ENCODE measurements at regions not wholly inside any gene's neighbourhood (a gene's known extent, or its start where the extent isn't known, plus 50 kb on each side); places are given as distances from the start of the nearest gene placed in this dataset.
"Not testable (repeated sequence)": the region's sequence is repeated elsewhere in the genome, so short reads cannot be mapped to it uniquely, and the experiment has no call there.

GRCh38 chr12:38427442-38427841 lies 110.9 kb downstream of the ALG10B start:
- TF ChIP-seq, protein P1, sequence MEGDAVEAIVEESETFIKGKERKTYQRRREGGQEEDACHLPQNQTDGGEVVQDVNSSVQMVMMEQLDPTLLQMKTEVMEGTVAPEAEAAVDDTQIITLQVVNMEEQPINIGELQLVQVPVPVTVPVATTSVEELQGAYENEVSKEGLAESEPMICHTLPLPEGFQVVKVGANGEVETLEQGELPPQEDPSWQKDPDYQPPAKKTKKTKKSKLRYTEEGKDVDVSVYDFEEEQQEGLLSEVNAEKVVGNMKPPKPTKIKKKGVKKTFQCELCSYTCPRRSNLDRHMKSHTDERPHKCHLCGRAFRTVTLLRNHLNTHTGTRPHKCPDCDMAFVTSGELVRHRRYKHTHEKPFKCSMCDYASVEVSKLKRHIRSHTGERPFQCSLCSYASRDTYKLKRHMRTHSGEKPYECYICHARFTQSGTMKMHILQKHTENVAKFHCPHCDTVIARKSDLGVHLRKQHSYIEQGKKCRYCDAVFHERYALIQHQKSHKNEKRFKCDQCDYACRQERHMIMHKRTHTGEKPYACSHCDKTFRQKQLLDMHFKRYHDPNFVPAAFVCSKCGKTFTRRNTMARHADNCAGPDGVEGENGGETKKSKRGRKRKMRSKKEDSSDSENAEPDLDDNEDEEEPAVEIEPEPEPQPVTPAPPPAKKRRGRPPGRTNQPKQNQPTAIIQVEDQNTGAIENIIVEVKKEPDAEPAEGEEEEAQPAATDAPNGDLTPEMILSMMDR (IDR thresholded peaks at IDR 0.05; ENCODE audit: borderline replicate concordance, insufficient read depth, low read depth, low read length): no peak
- no peak overlapping the region for H3K4me3 ChIP-seq (ENCODE audit: low read depth, low read length)

DNA sequence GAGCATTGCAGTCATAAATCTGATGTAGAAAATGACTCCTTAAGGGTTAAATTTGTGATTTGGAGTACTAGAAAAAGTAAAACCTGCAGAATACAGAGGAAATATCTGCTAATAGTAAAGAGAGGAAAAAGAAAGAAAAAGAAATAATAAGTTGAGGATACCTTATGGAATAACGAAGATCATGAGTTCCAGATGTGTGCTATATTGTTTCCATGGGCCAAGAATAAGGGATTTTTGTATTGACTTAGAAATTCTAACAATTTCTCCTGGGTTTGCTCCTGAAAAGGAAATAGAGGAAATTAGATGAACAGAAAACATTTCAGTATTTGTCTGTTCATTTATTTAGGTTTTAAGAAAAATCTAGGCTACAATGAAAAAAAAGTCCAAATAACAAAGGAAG lies 115.3 kb downstream of the ALG10B start:
- TF ChIP-seq, protein P1 (IDR thresholded peaks at IDR 0.05; ENCODE audit: borderline replicate concordance, insufficient read depth, low read depth, low read length): no peak
- H3K4me3 ChIP-seq (ENCODE audit: low read depth, low read length): no peak overlapping the region

DNA sequence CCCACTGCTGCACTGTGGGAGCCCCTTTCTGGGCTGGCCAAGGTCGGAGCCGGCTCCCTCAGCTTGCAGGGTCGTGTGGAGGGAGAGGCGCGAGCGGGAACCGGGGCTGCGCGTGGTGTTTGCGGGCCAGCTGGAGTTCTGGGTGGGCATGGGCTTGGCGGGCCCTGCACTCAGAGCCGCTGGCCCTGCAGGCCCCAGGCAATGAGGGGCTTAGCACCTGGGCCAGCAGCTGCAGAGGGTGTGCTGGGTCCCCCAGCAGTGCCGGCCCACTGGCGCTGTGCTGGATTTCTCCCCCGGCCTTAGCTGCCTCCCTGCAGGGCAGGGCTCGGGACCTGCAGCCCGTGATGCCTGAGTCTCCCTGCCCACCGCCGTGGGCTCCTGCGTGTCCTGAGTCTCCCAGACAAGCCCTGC lies 125.3 kb downstream of the ALG10B start:
- not testable (repeated sequence) for H3K4me3 ChIP-seq (ENCODE audit: low read depth, low read length)

- no peak overlapping the region for H3K4me3 ChIP-seq (ENCODE audit: low read depth, low read length)
- TF ChIP-seq, protein P1 (IDR thresholded peaks at IDR 0.05; ENCODE audit: borderline replicate concordance, insufficient read depth, low read depth, low read length): no peak
Measured at GRCh38 chr12:38445040-38445439, 128.5 kb downstream of the ALG10B start.

- TF ChIP-seq, protein P1 (IDR thresholded peaks at IDR 0.05; ENCODE audit: borderline replicate concordance, insufficient read depth, low read depth, low read length): no peak
- H3K4me3 ChIP-seq (ENCODE audit: low read depth, low read length): no peak overlapping the region
Measured at GRCh38 chr12:38448991-38449390, 132.4 kb downstream of the ALG10B start.

DNA sequence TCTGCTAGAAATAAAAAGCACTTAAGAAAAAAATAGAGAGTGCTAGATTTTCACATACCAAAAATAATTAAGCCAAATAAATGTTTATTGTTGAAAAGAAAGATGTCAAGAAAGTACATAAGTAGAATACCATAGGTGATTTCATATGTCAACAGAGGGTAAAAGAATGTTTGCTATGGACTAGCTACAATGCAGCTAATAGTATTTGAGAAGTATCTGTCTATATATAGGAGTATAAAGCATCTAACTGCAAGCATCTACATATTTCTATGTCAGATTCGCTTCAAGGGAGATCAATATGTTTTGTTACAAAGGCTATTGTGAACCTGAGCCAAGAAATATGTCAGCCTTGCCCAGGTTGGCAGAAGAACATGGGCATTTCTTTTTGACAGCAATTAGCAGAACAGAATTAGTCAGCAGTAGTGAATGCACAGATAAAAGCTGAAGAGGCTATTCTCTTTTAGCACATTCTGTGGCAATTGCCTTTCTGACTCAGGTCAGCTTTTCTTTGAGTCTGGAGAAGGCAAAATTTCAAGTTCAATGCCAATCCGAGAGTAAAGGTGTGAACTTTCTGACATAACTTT lies 140.1 kb downstream of the ALG10B start:
- TF ChIP-seq, protein P1 (IDR thresholded peaks at IDR 0.05; ENCODE audit: borderline replicate concordance, insufficient read depth, low read depth, low read length): no peak
- H3K4me3 ChIP-seq (ENCODE audit: low read depth, low read length): no peak overlapping the region

- no peak overlapping the region for H3K4me3 ChIP-seq (ENCODE audit: low read depth, low read length)
- TF ChIP-seq, protein P1 (IDR thresholded peaks at IDR 0.05; ENCODE audit: borderline replicate concordance, insufficient read depth, low read depth, low read length): no peak
Measured at GRCh38 chr12:38465020-38465419, 148.4 kb downstream of the ALG10B start.

- no peak overlapping the region for H3K4me3 ChIP-seq (ENCODE audit: low read depth, low read length)
- TF ChIP-seq, protein P1 (IDR thresholded peaks at IDR 0.05; ENCODE audit: borderline replicate concordance, insufficient read depth, low read depth, low read length): no peak
Measured at GRCh38 chr12:38469715-38470114, 153.1 kb downstream of the ALG10B start.
